HTR-8/SVneo (cell line): ENCODE measurements at regions not wholly inside any gene's neighbourhood (a gene's known extent, or its start where the extent isn't known, plus 50 kb on each side); places are given as distances from the start of the nearest gene placed in this dataset.
"Not testable (repeated sequence)": the region's sequence is repeated elsewhere in the genome, so short reads cannot be mapped to it uniquely, and the experiment has no call there.

Experiments used
- DNase-seq: peaks from one replicate; pipeline ENCODE4 v3.0.0; 2011; ENCODE audit warnings: low spot score, mixed read lengths; ENCODE audit not compliant: insufficient read length
- FAIRE-seq: peaks from 2 replicates; lab custom pipeline; 2011; peaks lifted over from hg19 to GRCh38; lab: Jason Lieb, UNC

DNA sequence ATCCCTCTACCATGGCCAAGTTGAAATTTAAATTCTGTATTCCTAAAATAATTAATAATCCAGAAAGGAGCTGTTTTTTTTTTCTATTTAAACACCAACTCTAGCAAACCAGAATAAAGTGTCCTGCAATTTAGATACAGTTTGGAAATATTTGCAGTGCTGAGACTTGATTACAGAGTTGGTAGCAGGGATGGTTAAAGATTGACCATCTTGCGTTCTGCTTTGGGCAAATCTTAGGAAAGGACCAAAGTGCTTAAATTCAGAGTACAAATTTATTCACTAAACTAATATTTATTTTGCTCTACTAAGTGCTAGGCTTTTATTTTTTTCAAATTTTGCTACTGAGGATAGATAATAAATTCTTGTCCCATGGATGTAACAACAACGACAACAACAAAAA lies 180.2 kb upstream of the AADAT start:
- FAIRE-seq, result no peak
- DNase-seq, result no peak

DNA sequence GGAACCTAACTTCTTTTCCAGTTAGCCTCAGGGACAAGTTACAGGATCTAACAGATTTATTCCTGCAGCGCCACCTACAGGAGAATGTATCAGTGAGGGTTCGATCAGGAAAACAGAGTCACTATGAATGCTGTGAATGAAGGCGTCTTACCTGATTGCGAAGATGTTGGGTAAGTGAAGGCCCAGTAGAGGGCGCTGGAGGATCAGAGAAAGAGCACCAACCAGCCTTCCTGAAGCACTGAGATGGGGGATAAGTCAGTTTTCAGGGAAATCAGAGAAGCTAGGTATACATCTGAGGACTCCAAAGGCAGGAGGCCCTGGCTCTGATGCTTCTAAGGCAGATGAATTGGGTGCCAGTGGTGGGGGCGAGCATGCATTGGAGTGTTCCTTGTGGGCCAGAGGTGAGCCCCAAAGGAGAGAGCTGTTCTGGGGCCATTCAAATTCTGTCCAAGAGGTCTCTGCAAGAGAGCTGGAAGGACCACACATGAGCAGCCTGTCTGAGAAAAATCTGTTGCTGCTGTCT lies 169.9 kb upstream of the AADAT start:
- DNase-seq (peak; percentile 67), FAIRE-seq (peak; percentile 76)

DNA sequence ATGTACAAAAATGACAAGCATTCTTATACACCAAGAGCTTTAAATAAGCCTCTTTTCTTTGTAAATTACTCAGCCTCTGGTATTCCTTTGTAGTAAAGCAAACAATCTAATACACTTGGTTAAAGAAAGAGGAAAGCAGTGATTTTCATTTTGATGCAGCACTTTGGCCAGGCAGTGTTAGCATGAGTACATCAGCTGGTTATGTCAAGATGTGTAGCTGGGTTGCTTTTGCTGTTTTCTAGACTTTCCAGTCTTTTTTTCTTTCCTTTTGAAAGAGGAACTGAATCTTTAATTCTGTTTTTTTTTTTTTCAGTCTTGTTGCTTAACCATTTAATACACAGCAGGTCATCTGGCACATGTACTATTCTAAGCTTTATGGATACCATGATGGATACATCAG lies 167.1 kb upstream of the AADAT start:
- DNase-seq (no peak), FAIRE-seq (no peak)

DNA sequence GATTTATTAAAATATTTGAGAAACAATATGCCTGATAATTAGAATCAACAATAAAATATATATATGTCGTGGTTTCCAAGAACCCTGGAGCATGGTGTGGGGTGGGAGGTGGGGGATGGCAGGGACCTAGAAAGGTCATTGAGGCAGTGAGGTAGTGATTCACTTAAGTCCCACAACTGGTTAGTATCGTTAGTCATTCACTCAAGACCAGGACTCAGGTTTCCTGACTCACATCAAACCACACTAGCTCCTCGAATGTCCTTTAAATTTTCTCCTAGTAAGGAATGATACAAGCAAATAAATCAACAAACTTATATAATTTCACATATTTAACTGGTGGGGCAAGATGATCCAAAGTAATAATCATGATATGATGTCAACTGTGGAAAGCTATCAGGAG lies 158.8 kb upstream of the AADAT start:
- FAIRE-seq (peak; percentile 31), DNase-seq (peak; percentile 10)

DNA sequence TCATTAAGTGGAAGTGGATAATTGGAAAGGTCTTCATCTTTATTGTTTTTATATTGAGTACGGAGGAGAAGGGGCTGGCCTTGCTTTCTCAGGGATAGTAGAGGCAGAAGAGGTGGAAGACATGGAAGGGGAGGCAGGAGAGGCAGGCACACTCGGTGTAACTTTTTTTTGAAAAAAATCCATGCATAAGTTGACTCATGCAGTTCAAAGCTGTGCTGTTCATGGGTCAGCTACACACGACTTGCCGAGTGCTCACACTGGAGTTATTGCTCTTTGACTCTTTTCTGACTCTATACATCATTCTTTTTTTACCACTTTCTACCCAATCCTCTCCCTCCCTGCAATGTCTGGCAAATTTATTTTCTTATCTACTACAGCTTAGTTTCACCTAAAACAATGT lies 158.3 kb upstream of the AADAT start:
- DNase-seq, result no peak
- no peak for FAIRE-seq

DNA sequence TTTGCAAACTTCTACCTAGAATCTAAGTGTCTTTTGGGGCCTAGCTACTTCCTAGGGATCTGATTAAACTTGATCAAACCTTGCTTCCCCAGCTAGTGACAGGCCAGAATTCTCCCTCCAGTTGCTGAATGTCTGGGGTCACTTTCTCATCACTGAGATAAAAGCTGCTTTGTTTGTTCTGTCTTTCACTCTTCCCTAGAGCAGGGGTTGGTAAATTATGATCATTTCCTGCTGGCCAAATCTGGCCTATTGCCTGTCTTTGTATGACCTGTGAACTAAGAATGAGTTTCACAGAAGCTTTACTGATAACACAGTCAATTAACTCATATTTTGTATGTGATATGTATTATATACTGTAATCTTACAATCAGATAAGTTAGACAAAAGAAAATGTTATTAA lies 157.8 kb upstream of the AADAT start:
- DNase-seq, result no peak
- no peak for FAIRE-seq

DNA sequence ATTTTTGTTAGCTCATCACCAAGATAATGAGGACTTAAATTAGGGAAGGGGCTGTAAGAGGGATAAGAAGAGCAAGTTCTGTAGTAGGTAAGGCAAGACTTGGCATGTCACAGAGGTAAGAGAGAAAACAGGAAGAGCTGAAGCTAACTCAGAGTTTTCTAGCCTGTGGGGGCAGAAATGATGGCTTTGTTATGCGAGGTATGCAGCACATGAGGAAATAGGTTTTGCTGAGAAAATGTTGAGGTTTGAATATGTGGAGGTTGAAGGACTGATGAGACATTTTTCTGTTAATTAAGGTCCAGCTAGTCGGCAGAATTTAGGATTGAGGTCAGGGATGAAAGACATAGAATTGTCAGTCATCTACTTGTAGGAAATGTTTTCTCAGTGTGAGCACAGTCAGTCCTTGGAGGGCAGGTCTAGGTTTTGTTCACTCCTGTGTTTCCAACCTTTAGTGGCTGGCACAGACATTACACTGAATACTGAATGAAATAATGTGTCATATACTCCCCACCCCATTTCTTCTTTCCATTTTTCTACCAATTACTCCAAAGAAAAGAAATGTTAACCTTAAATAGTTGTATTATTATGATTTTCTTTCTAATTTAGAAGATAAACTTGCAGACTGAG lies 154.0 kb upstream of the AADAT start:
- FAIRE-seq, result no peak

DNA sequence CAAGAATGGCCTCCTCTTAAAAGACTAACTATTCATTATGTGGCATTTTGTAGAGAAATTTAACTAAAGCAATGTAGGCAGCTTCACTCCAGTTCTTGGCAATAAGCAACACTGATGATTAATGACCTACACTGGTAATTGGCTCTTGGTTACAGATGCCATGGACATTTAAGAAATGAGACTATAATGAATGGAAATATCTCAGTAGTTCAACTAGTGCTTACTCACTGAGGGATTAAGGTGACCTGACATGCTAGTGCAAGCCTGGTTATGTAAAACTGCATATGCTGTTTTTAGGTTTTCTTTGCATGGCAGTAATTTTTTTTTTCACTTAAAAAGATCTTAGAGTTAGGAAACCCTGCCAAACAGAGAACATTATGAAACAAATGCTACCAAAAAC lies 152.7 kb upstream of the AADAT start:
- FAIRE-seq (no peak), DNase-seq (peak; percentile 6)

More for the DNA sequence above, 154.0 kb upstream of the AADAT start:
- peak; percentile 6 for DNase-seq

DNA sequence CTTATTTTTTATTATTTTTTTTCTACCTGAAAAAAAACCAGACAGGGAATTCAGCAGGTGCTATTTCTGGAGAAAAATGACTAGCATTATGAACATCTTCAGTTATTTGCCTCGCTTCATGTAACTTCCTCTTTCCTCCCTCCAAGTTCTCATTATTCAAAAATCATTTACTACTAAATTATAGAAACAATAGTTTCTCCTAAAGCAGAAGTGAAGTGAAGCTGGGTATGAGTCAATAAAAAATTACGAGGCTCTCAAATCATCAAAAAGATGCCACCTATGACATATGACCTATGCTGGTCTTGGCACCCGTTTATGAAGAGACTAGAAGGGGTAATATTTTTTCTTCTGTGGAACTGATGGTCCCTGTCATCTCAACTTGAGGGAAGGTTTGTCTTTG lies 145.0 kb upstream of the AADAT start:
- DNase-seq (no peak), FAIRE-seq (no peak)

DNA sequence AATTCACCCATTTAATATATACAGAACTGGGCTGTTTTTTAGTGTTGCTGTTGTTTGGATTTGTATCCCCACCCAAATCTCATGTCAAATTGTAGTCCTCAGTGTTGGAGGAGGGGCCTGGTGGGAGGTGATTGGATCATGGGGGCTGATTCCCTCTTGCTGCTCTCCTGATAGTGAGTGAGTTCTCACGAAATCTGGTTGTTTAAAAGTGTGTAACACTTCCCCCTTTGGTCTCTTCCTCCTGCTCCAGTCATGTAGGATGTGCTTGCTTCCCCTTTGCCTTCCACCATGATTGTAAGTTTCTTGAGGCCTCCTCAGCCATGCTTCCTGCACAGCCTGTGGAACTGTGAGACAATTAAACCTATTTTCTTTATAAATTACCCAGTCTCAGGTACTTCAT lies 141.6 kb upstream of the AADAT start:
- no peak for FAIRE-seq

DNA sequence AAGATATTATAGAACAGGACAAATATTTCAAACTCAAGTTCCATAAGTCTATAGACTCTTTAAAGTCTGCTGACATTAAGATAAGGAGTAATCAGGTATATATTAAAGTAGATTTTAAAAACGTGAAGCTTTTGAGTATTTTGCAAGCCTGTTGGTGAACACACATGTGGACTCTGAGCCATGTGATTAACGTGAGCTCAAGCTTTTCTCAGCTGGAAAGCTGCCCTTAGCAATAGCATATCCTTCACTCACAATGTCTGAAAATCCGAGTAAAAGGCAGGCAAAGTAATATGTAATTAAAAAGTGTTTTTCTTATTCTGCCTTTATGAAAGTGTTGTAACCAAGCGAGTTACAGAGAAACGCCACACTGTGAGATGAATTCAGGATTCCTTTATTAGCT lies 140.5 kb upstream of the AADAT start:
- no peak for FAIRE-seq
- DNase-seq, result no peak

More for the DNA sequence above, 141.6 kb upstream of the AADAT start:
- DNase-seq, result no peak

DNA sequence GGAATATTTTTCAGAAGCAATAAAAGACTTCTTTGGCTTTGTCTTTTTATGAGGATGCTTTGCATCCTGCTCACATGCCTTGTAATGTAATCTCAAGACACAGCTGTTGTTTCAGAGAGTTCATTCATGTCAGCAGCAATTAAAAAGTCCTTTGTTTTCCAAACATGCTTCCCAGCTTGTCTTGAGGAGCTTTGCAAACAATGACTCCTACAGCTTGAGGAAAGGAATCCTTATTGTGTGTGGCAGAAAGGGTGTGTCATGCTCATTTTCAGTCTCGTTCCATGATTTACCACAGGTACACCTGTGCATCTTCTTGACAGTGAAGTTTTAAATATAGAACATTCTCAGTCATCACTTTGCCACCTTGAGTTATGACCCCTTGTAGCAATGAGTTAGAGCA lies 139.2 kb upstream of the AADAT start:
- DNase-seq, result no peak

DNA sequence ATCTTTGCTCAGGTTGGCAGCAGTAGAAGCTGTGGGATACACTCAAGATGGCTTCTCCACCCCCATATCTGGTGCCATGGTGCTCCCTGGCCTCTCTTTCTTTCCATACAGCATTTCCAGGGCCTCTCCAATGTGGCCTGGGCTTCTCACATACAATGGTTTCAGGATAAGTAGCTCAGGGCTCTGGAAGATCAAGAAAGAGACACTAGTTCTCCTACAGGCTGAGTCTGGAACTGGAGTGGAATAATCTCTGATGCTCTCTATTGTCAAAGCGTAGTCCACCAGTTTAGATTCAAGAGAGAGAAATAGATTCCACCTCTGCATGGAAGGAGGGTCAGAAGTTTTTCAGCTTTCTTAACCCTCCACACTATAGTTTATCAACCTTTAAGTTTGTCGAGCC lies 138.2 kb upstream of the AADAT start:
- FAIRE-seq, result no peak
- no peak for DNase-seq

More for the DNA sequence above, 139.2 kb upstream of the AADAT start:
- FAIRE-seq, result no peak

DNA sequence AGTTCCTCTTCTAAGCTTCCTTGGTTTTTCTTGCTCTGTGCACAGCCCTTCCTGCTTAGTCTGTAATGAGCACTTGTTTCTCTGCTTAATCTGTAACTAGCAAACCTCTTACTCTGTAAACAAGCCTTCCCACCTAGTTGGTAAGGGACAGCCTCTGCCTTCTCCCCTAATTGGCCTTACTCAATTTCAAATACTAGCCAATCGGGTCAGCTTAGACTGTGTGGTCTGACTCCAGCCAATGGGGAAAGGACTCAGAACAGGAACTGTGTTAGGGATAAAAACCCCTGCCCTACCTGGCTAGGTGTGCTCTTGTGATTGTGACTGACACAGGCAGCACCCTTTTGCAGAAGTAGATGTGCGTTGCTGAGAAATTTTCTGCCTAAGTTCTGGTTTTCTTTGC lies 136.5 kb upstream of the AADAT start:
- no peak for FAIRE-seq

DNA sequence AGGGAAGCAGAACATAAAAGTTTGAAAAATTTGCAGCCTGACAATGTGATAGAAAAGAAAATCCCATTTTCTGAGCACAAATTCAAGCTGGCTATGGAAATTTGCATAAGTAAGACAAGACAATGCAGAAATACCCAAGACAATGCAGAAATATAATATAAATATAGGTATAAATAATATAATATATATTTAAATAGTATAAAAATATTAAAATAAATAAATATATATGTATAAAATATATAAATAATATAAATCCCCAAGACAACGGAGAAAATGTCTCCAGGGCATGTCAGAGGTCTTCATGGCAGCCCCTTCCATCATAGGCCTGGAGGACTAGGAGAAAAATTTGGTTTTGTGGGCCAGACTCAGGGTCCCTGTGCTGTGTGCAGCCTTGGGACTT lies 125.0 kb upstream of the AADAT start:
- no peak for DNase-seq
- no peak for FAIRE-seq

More for the DNA sequence above, 136.5 kb upstream of the AADAT start:
- no peak for DNase-seq

DNA sequence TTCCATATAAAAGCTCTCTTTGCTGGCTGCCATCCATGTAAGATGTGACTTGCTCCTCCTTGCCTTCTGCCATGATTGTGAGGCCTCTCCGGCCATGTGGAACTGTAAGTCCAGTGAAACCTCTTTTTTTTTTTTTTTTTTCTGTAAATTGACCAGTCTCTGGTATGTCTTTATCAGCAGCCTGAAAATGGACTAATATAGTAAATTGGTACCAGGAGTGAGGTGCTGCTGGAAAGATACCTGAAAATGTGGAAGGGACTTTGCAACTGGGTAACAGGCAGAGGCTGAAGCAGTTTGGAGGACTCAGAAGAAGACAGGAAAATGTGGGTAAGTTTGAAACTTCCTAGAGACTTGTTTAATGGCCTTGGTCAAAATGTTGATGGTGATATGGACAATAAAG lies 124.3 kb upstream of the AADAT start:
- DNase-seq, result no peak
- FAIRE-seq, result no peak

DNA sequence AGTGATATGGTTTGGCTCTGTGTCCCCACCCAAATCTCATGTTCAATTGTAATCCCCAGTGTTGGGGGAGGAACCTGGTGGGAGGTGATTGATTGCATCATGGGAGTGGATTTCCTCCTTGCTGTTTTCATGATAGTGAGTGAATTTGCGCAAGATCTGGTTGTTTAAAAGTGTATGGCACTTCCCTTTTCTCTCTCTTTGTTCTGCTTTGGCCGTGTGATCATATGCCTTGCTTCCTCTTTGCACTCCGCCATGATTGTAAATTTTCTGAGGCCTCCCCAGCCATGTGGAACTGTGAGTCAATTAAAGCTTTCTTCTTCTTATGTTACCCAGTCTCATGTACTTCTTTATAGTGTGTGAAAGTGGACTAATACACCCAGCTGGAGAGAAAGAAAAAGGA lies 113.0 kb upstream of the AADAT start:
- DNase-seq (no peak), FAIRE-seq (no peak)

DNA sequence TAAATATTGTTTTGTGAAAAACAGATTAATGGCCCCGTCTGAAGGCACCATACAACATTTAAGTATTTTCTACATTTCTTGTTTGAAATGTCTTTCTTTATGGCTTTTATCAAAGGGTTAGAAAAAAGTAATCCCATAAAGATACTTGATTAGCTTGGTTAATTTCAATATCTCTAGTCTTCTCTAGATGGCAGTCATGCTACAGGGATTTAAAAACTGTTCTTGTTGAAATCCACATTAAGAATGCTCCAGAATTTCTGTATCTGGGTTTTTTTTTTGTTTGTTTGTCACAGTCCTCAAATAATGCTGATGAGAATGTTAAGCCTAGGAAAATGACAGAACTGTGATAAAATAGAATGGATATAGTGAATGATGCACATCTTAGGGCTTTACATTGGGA lies 109.0 kb upstream of the AADAT start:
- FAIRE-seq (no peak), DNase-seq (peak; percentile 14)

DNA sequence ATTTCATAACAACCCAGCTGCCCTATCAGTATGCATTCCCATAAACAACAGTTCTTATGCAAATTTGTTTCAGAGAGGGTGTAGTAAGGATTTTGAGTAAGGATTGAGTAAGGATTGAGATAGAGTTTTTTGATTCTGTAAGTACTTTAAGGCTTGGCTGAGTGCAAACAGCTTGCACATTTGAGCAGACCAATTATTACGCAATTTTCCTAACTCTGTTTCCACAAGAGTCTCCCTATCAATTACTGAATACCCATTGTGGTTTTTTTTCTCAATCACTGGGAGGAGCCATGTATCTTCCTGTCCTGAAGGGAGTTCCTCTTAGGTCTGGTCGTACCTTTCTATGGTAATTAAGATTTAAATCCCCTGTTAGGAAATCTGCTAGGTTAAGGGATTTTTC lies 105.0 kb upstream of the AADAT start:
- DNase-seq, FAIRE-seq: not testable (repeated sequence)

DNA sequence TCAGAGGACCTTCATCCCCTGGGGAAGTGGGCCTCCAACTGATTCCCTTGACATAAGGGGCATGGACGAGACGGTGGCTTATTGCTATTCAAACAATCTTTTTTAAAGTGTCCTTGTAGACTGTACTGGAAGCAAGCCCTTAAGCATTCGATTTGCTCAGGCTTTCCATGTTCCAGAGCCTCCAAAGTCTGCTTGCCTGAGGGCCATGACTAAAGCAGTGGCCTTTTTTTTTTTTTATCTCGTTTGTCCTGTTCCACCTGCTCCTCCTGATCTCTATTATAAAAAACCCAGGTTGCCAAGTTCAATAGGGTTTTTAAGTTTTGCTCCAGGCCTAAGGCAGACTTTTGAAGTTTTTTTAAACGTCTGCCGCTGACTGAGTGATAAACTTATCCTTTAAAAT lies 103.7 kb upstream of the AADAT start:
- no peak for FAIRE-seq
- DNase-seq, result no peak

DNA sequence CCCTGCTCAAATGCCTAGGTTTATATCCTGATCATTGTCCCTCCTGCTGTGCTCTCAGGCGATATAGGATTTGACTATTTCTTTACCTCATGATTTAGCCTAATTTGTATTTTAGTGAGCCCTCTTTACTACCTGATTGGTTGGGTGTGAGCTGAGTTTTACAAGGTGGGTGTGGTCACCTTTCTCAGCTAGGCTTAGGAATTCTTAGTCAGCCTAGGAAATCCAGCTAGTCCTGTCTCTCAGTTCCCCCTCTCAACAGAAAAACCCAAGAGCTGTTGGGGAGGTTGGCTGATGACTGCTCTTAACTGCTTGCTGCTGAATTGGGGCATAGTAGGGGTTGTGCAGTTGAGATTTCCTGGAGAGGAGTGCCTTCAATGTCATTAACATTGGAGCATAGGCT lies 100.5 kb upstream of the AADAT start:
- FAIRE-seq, result no peak

DNA sequence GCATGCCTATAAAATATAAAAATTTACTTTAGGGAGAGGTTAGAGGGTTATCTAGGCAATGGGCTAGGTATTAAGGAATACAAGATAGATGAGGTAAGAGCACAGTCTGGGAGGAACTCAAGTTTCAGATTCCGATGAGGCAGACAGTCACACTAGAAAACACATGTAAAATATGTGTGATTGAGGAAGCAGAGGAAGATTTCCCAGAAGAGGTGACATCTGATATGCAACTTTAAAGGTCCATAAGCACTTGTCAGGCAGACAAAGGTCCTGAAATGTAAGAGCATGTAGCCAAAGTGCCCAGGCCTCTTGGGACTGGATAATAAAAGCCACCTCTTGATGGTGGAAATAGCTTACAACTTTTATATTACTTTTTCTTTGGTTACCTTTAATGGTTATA lies 81.1 kb upstream of the AADAT start:
- DNase-seq (no peak), FAIRE-seq (no peak)

More for the DNA sequence above, 100.5 kb upstream of the AADAT start:
- no peak for DNase-seq
